CD14-positive monocyte (primary cell): ENCODE measurements at regions not wholly inside any gene's neighbourhood (a gene's known extent, or its start where the extent isn't known, plus 50 kb on each side); places are given as distances from the start of the nearest gene placed in this dataset.
"Not testable (repeated sequence)": the region's sequence is repeated elsewhere in the genome, so short reads cannot be mapped to it uniquely, and the experiment has no call there.

Experiments
- DNase-seq, 3 donors: peaks; one replicate each; pipeline ENCODE4 v3.0.0-alpha.2; 2011 to 2022
- H2AFZ ChIP-seq: 2 replicates; pipeline ENCODE4 v1.6.0; 2012; ENCODE audit warnings: mild to moderate bottlenecking, low read depth, low read length, inconsistent platforms; ENCODE audit not compliant: insufficient read depth, poor library complexity, severe bottlenecking
- H3K27ac ChIP-seq, 2 donors: 1 replicate in 1 of 2; 2 replicates in 1 of 2; pipeline ENCODE4 v1.5.1; 2012 to 2013; ENCODE audit warnings: low read length in 2 of 2, control low read depth in 1 of 2, inconsistent platforms in 1 of 2, low read depth in 1 of 2, mild to moderate bottlenecking in 1 of 2
- H3K27me3 ChIP-seq, 2 donors: one replicate each; pipeline versions ENCODE4 v1.6.0 to v1.6.1; 2011 to 2013; ENCODE audit warnings: low read length in 2 of 2; ENCODE audit not compliant: control insufficient read depth in 2 of 2, insufficient read depth in 2 of 2
- H3K36me3 ChIP-seq, 2 donors: replicated peaks in 1 of 2; 1 replicate in 1 of 2; 2 replicates in 1 of 2; pipeline versions ENCODE4 v1.5.1 to v1.6.1; 2012 to 2013; ENCODE audit warnings: low read length in 2 of 2, control low read depth in 1 of 2, inconsistent platforms in 1 of 2, mild to moderate bottlenecking in 1 of 2; ENCODE audit not compliant: insufficient read depth in 2 of 2, control insufficient read depth in 1 of 2
- H3K4me1 ChIP-seq, 2 donors: 1 replicate in 1 of 2; 2 replicates in 1 of 2; pipeline versions ENCODE4 v1.5.1 to v1.6.1; 2012 to 2013; ENCODE audit warnings: low read length in 2 of 2, control low read depth in 1 of 2, inconsistent platforms in 1 of 2, mild to moderate bottlenecking in 1 of 2, moderate library complexity in 1 of 2; ENCODE audit not compliant: insufficient read depth in 2 of 2, control insufficient read depth in 1 of 2
- H3K4me2 ChIP-seq: replicated peaks from 2 replicates; pipeline ENCODE3; 2012; ENCODE audit warnings: low read length, moderate library complexity, mild to moderate bottlenecking; ENCODE audit not compliant: poor library complexity, severe bottlenecking; ENCODE audit errors: extremely low read depth
- H3K4me3 ChIP-seq, 3 experiments: fragments of 200-600 bp in 1 of 3; sonication (generic) in 1 of 3; replicated peaks in 1 of 3; 1 replicate in 2 of 3; 2 replicates in 1 of 3; pipeline ENCODE4 v1.5.1; 2011 to 2013; ENCODE audit warnings: low read length in 3 of 3, mild to moderate bottlenecking in 3 of 3, control low read depth in 2 of 3, low read depth in 2 of 3, inconsistent platforms in 1 of 3, moderate library complexity in 1 of 3
- H3K79me2 ChIP-seq: 2 replicates; pipeline ENCODE4 v1.6.0; 2012; ENCODE audit warnings: mild to moderate bottlenecking, control low read depth, inconsistent platforms, low read length, moderate library complexity; ENCODE audit not compliant: insufficient read depth
- H3K9ac ChIP-seq: 2 replicates; pipeline ENCODE4 v1.6.0; 2017; ENCODE audit warnings: low read length, mild to moderate bottlenecking; ENCODE audit not compliant: insufficient read depth, poor library complexity, severe bottlenecking
- H3K9me3 ChIP-seq, 2 donors: replicated peaks in 1 of 2; 1 replicate in 1 of 2; 2 replicates in 1 of 2; pipeline versions ENCODE4 v1.5.1 to v1.6.1; 2012 to 2013; ENCODE audit warnings: low read length in 2 of 2, control low read depth in 1 of 2; ENCODE audit not compliant: control insufficient read depth in 1 of 2, insufficient read depth in 1 of 2
- H4K20me1 ChIP-seq: 2 replicates; pipeline ENCODE4 v1.6.0; 2012; ENCODE audit warnings: mild to moderate bottlenecking, low read length, control low read depth, moderate library complexity; ENCODE audit not compliant: insufficient read depth
- H3K27ac Mint-ChIP-seq, 7 donors: one replicate each; pipeline ENCODE4 v1.8.0; 2020; ENCODE audit warnings: mild to moderate bottlenecking in 7 of 7, mixed read lengths in 7 of 7, moderate library complexity in 6 of 7, inconsistent platforms in 2 of 7
- H3K27me3 Mint-ChIP-seq, 3 donors: one replicate each; pipeline ENCODE4 v1.8.0; 2021 to 2022; ENCODE audit warnings: low read depth in 3 of 3, mild to moderate bottlenecking in 3 of 3, mixed read lengths in 3 of 3, moderate library complexity in 3 of 3, inconsistent platforms in 1 of 3
- H3K36me3 Mint-ChIP-seq, 2 donors: one replicate each; pipeline ENCODE4 v1.8.0; 2020; ENCODE audit warnings: mixed read lengths in 2 of 2, inconsistent platforms in 1 of 2, mild to moderate bottlenecking in 1 of 2
- H3K4me1 Mint-ChIP-seq: one replicate; pipeline ENCODE4 v1.8.0; 2020; ENCODE audit warnings: mild to moderate bottlenecking, mixed read lengths
- H3K4me3 Mint-ChIP-seq, 2 donors: one replicate each; pipeline ENCODE4 v1.8.0; 2020; ENCODE audit warnings: mild to moderate bottlenecking in 2 of 2, mixed read lengths in 2 of 2, moderate library complexity in 1 of 2
- H3K9me3 Mint-ChIP-seq, 7 donors: one replicate each; pipeline ENCODE4 v1.8.0; 2020 to 2022; ENCODE audit warnings: mixed read lengths in 7 of 7, mild to moderate bottlenecking in 6 of 7, moderate library complexity in 6 of 7, inconsistent platforms in 2 of 7
- CTCF ChIP-seq: fragments of 200-600 bp; IDR thresholded peaks from one replicate; pipeline ENCODE4 v1.8.0; 2022; ENCODE audit warnings: antibody characterized with exemption, mild to moderate bottlenecking
- WGBS: methylation state at CpG from one replicate; pipeline ENCODE4 v1.1.5; 2013; ENCODE audit warnings: missing lambda C conversion rate; ENCODE audit not compliant: insufficient coverage; 5-methylcytosine and 5-hydroxymethylcytosine counted together
- intact Hi-C, 2 donors: fragments of 100-400 bp; cut with micrococcal nuclease; formaldehyde crosslinking; loops; one replicate each; pipeline versions ENCODE4 v1.15.0 to v1.15.1; 2023

- no peak overlapping the region for H3K4me2 ChIP-seq
- H3K27me3 Mint-ChIP-seq, result peaks cover 0 to 5% (median 3%) of the 10 kb centered on the region in 3 donors
- no peaks in the 10 kb centered on the region for H4K20me1 ChIP-seq
- no peak for TF ChIP-seq CTCF
- H3K27ac ChIP-seq, result no peak overlapping the region
- H3K4me3 Mint-ChIP-seq, result no peak overlapping the region
- intact Hi-C loops, result no loop called here
- DNase-seq, result no peak
- no peaks in the 10 kb centered on the region for H3K36me3 Mint-ChIP-seq
- no peak overlapping the region for H3K9ac ChIP-seq
- peaks cover under 1 to 12% (median 6%) of the 10 kb centered on the region in 7 donors for H3K9me3 Mint-ChIP-seq
- 95% methylated on average over 3 of the region's 3 CpGs for WGBS
- no peaks in the 10 kb centered on the region for H3K79me2 ChIP-seq
- H2AFZ ChIP-seq, result no peak overlapping the region
- no peak overlapping the region for H3K27ac Mint-ChIP-seq
- peaks cover 0 to 6% of the 10 kb centered on the region in 2 donors for H3K9me3 ChIP-seq
- H3K4me1 ChIP-seq, result no peaks in the 10 kb centered on the region
- no peaks in the 10 kb centered on the region for H3K36me3 ChIP-seq
- no peak overlapping the region for H3K4me3 ChIP-seq
- H3K4me1 Mint-ChIP-seq, result no peaks in the 10 kb centered on the region
- no peaks in the 10 kb centered on the region for H3K27me3 ChIP-seq
These were observed 128.1 kb upstream of the KCNJ18 start for GRCh38 chr17:21564262-21564661.

GRCh38 chr17:21564757-21565156 is 127.6 kb upstream of the KCNJ18 start:
- H3K79me2 ChIP-seq, H3K27ac Mint-ChIP-seq, intact Hi-C loops, H3K4me2 ChIP-seq, H3K27me3 ChIP-seq, H3K4me3 Mint-ChIP-seq, H3K27ac ChIP-seq, H3K9ac ChIP-seq, H3K4me3 ChIP-seq, H3K36me3 ChIP-seq, H3K36me3 Mint-ChIP-seq, H2AFZ ChIP-seq, DNase-seq, H3K4me1 Mint-ChIP-seq, H3K9me3 ChIP-seq, H4K20me1 ChIP-seq, H3K27me3 Mint-ChIP-seq, H3K4me1 ChIP-seq: not testable (repeated sequence)
- peaks cover 0 to 11% (median 7%) of the 10 kb centered on the region in 7 donors for H3K9me3 Mint-ChIP-seq
- 88% methylated on average over 5 of the region's 6 CpGs for WGBS

- peaks cover 1 to 17% (median 14%) of the 10 kb centered on the region in 3 donors for H3K27me3 Mint-ChIP-seq
- H3K4me1 Mint-ChIP-seq, H3K79me2 ChIP-seq, H3K36me3 ChIP-seq, H3K4me2 ChIP-seq, DNase-seq, H3K4me3 ChIP-seq, H3K4me1 ChIP-seq, H4K20me1 ChIP-seq, H2AFZ ChIP-seq, H3K27ac ChIP-seq, H3K36me3 Mint-ChIP-seq, H3K27me3 ChIP-seq, H3K4me3 Mint-ChIP-seq, H3K9ac ChIP-seq, H3K27ac Mint-ChIP-seq, intact Hi-C loops: not testable (repeated sequence)
- peaks cover 10 to 28% (median 21%) of the 10 kb centered on the region in 7 donors for H3K9me3 Mint-ChIP-seq
- WGBS, result no CpG with 5 or more reads among the region's 2 CpGs
- peaks cover 12 to 17% of the 10 kb centered on the region in 2 donors for H3K9me3 ChIP-seq
These were observed 121.9 kb upstream of the KCNJ18 start for GRCh38 chr17:21570427-21570826.

- Mint-ChIP-seq H3K27me3 (peaks cover 1 to 17% (median 13%) of the 10 kb centered on the region in 3 donors), H3K9me3 (peaks cover 10 to 28% (median 21%) of the 10 kb centered on the region in 7 donors)
- H3K27ac Mint-ChIP-seq, H3K27ac ChIP-seq, intact Hi-C loops, H3K4me3 ChIP-seq, H3K4me3 Mint-ChIP-seq, H3K79me2 ChIP-seq, H3K4me1 Mint-ChIP-seq, H3K36me3 Mint-ChIP-seq, H2AFZ ChIP-seq, H3K9ac ChIP-seq, H4K20me1 ChIP-seq, H3K4me1 ChIP-seq, H3K27me3 ChIP-seq, H3K36me3 ChIP-seq, DNase-seq, H3K4me2 ChIP-seq: not testable (repeated sequence)
- peaks cover 12 to 17% of the 10 kb centered on the region in 2 donors for H3K9me3 ChIP-seq
- WGBS, result no CpG with 5 or more reads among the region's 1 CpG
These were observed 120.2 kb upstream of the KCNJ18 start for GRCh38 chr17:21572148-21572547.
